ENCODE measurements at regions not wholly inside any gene's neighbourhood (a gene's known extent, or its start where the extent isn't known, plus 50 kb on each side); places are given as distances from the start of the nearest gene placed in this dataset.

DNA sequence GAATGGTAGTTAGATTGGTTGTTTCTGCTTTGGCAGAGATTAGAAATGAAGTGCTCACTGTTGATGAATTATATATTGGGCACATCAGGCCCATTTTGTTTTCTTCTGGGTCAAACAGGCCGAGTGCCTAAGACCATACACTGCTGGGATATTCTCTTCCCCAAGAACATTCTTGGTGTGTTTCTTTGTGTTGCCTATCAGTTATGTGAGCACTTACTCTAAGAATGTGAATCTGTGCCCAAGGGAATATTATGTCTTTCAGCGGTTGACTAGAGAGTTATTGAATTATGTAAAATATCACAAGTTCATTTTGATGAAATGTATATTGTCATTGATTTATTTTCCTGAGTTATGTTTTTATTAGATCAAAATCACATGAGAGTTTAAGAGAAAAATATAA, 255.5 kb upstream of the SMIM30 start:
- CTCF ChIA-PET, result no interaction called here
- POLR2A ChIA-PET, result no interaction called here
- Histone ChIP-seq H3K4me3 (ENCODE audit: low read depth, low read length) (no peak overlapping the region), H3K9me3 (ENCODE audit: control insufficient read depth, insufficient read depth, low read length) (no peaks in the 10 kb centered on the region), H3K27me3 (ENCODE audit: control insufficient read depth, insufficient read depth, low read length) (no peaks in the 10 kb centered on the region), H3K27ac (ENCODE audit: low read depth, low read length) (no peak overlapping the region)
- TF ChIP-seq, protein P1, sequence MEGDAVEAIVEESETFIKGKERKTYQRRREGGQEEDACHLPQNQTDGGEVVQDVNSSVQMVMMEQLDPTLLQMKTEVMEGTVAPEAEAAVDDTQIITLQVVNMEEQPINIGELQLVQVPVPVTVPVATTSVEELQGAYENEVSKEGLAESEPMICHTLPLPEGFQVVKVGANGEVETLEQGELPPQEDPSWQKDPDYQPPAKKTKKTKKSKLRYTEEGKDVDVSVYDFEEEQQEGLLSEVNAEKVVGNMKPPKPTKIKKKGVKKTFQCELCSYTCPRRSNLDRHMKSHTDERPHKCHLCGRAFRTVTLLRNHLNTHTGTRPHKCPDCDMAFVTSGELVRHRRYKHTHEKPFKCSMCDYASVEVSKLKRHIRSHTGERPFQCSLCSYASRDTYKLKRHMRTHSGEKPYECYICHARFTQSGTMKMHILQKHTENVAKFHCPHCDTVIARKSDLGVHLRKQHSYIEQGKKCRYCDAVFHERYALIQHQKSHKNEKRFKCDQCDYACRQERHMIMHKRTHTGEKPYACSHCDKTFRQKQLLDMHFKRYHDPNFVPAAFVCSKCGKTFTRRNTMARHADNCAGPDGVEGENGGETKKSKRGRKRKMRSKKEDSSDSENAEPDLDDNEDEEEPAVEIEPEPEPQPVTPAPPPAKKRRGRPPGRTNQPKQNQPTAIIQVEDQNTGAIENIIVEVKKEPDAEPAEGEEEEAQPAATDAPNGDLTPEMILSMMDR (IDR thresholded peaks at IDR 0.05; ENCODE audit: low read depth, low read length), result no peak
- DNase-seq (ENCODE audit: low read depth, low spot score), result no peak

DNA sequence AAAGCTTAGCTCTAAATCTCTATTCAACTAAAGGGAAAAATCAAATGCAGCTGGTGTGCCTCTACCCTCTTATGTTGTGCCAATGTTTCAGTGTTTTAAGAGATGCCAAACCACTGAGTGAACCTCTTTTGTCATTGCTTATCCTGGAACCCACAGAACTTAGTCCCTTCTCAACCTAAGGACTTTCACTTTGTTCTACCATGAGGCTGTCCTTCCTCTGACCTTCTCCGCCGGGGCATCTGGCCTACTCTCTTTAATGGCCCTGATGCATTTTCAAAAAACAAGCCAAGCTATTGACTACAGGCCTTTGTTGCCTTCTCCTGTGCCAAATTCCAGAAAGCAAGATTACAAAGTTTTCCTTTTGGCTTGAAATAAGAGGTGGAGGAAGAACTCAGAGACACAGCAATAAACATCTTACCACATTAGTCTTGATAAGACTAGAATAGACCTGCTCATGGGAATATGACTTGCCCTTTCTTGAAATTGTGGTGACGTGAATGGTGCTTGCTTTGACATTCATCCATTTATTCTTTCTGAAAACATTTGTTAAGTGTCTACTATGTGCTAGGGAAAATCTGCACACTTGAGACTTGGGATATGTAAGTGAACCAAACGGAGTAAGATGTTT, 253.2 kb upstream of the SMIM30 start:
- H3K9me3 ChIP-seq (ENCODE audit: control insufficient read depth, insufficient read depth, low read length), result no peaks in the 10 kb centered on the region
- peak overlapping the region; percentile 22 for H3K27ac ChIP-seq (ENCODE audit: low read depth, low read length)
- POLR2A ChIA-PET, result no interaction called here
- TF ChIP-seq, protein P1 (IDR thresholded peaks at IDR 0.05; ENCODE audit: low read depth, low read length), result no peak
- H3K27me3 ChIP-seq (ENCODE audit: control insufficient read depth, insufficient read depth, low read length), result no peaks in the 10 kb centered on the region
- peak; percentile 13 for DNase-seq (ENCODE audit: low read depth, low spot score)
- CTCF ChIA-PET, result no interaction called here
- no peak overlapping the region for H3K4me3 ChIP-seq (ENCODE audit: low read depth, low read length)

DNA sequence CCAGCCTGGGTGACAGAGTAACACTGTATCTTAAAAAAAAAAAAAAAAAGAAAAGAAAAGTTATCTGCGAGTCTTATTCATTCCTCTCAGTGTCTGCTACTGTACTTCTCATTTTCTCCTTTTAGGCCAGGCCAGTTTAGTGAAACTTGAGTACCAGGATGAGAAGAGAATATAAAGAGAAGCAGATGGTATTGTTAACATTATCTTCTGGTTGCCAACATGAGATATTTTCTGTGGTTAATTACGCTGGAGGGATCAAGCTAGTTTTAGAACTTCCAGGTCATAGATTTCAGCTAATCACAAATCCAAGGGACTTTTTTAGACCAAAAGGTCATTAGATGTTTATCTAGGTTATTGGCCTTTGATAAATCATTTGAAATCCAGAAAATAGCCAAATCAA, 252.6 kb upstream of the SMIM30 start:
- TF ChIP-seq, protein P1 (IDR thresholded peaks at IDR 0.05; ENCODE audit: low read depth, low read length), result no peak
- no peak overlapping the region for H3K27ac ChIP-seq (ENCODE audit: low read depth, low read length)
- H3K27me3 ChIP-seq (ENCODE audit: control insufficient read depth, insufficient read depth, low read length), result no peaks in the 10 kb centered on the region
- no peak overlapping the region for H3K4me3 ChIP-seq (ENCODE audit: low read depth, low read length)
- no peaks in the 10 kb centered on the region for H3K9me3 ChIP-seq (ENCODE audit: control insufficient read depth, insufficient read depth, low read length)
- peak; percentile 13 for DNase-seq (ENCODE audit: low read depth, low spot score)
- POLR2A ChIA-PET, result no interaction called here
- CTCF ChIA-PET, result no interaction called here

DNA sequence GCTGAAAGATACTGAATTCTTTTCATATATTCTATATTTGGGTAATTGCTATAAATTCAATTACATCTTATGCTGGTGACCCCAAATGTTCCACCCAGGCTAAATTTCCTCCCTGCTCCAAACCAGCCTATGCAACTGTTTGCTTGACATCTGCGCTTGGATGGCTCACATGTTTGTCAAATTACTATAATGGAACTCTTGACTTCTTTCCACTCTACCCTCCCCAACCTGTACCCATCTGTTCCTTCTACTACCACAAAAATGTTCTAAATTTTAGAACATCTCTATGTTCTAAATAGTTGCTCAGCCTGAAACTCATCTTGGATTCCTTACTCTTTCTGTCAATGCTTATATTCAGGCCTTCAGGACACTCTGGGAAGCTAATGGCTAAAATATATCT, 249.9 kb upstream of the SMIM30 start:
- H3K4me3 ChIP-seq (ENCODE audit: low read depth, low read length), result no peak overlapping the region
- CTCF ChIA-PET, result no interaction called here
- no peaks in the 10 kb centered on the region for H3K27me3 ChIP-seq (ENCODE audit: control insufficient read depth, insufficient read depth, low read length)
- TF ChIP-seq, protein P1 (IDR thresholded peaks at IDR 0.05; ENCODE audit: low read depth, low read length), result no peak
- H3K9me3 ChIP-seq (ENCODE audit: control insufficient read depth, insufficient read depth, low read length), result no peaks in the 10 kb centered on the region
- no peak for DNase-seq (ENCODE audit: low read depth, low spot score)
- H3K27ac ChIP-seq (ENCODE audit: low read depth, low read length), result no peak overlapping the region
- POLR2A ChIA-PET, result no interaction called here

DNA sequence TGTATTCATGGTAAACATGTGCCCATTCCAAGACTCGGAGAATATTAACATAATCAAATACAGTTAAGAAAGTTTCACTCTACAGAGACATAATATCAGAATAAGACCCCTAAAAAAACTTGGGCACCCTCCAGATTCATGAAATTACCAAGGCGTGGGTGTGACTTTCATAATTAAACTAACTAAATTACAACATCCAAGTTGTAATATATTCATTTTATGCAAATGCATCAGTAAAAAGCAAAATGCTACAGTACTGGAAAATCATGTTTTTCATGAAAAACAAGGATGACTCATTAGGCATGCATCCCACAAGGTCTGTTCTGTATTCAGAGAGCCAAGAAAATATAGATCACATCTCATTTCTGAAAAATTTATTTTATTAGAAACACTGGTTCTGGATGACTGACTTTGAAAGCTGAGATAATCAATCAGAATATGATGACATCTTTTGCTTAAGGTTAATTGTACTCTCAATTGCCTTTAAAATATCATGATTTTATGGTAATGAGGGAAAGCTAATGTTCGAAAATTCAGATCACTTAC, 248.8 kb upstream of the SMIM30 start:
- CTCF ChIA-PET, result no interaction called here
- no peak overlapping the region for H3K4me3 ChIP-seq (ENCODE audit: low read depth, low read length)
- no peaks in the 10 kb centered on the region for H3K27me3 ChIP-seq (ENCODE audit: control insufficient read depth, insufficient read depth, low read length)
- H3K27ac ChIP-seq (ENCODE audit: low read depth, low read length), result no peak overlapping the region
- no peaks in the 10 kb centered on the region for H3K9me3 ChIP-seq (ENCODE audit: control insufficient read depth, insufficient read depth, low read length)
- no peak for DNase-seq (ENCODE audit: low read depth, low spot score)
- TF ChIP-seq, protein P1 (IDR thresholded peaks at IDR 0.05; ENCODE audit: low read depth, low read length), result no peak
- POLR2A ChIA-PET, result no interaction called here

Measured in AG04450 (cell line).